ENCODE measurements at regions not wholly inside any gene's neighbourhood (a gene's known extent, or its start where the extent isn't known, plus 50 kb on each side); places are given as distances from the start of the nearest gene placed in this dataset.

GRCh38 chr5:118295045-118295444 is 693.3 kb downstream of the DTWD2 start:
- TF ChIP-seq CTCF (conservative IDR thresholded peaks at IDR 0.05; ENCODE audit: low read length) (no peak), EZH2phosphoT487 (IDR thresholded peaks at IDR 0.05; ENCODE audit: borderline replicate concordance, low read depth, low read length) (no peak)
